GM13977 (cell line): ENCODE measurements at regions not wholly inside any gene's neighbourhood (a gene's known extent, or its start where the extent isn't known, plus 50 kb on each side); places are given as distances from the start of the nearest gene placed in this dataset.

ENCODE experiments used
- DNase-seq: peaks from one replicate; pipeline ENCODE4 v3.0.0; 2012; ENCODE audit warnings: low spot score
- in situ Hi-C: fragments of 300-500 bp; cut with MboI; formaldehyde crosslinking; loops from one replicate; pipeline ENCODE4 v1.12.0; 2022; ENCODE audit warnings: low sequenced_read_pairs, low pct_unique_long_range_greater_than_20kb, mixed read lengths, inconsistent platforms; ENCODE audit not compliant: unreplicated experiment
- TF ChIP-seq, protein P1 (sequence below): IDR thresholded peaks from 2 replicates; pipeline ENCODE4 v1.5.1; 2012; ENCODE audit warnings: mild to moderate bottlenecking, control low read depth; ENCODE audit not compliant: insufficient read depth; ENCODE audit errors: extremely low read depth, missing control alignments

DNA sequence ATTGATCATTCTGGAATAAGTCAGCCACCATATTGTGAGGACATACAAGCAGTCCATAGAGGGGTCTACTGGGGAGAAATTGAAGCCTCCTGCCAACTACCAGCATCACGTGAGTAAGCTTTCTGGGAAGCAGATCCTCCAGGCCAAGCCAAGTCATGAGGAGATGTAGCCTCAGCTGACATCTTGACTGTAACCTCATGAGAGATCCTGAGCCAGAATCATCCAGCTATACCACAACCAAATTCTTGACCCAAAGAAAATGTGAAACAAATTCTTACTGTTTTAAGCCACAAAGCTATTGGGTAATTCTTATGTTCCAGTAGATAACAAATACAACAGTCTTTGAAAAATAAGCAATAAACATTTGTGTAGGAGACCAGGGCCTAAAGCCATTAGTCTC lies 479.4 kb upstream of the DCN start:
- TF ChIP-seq, protein P1, sequence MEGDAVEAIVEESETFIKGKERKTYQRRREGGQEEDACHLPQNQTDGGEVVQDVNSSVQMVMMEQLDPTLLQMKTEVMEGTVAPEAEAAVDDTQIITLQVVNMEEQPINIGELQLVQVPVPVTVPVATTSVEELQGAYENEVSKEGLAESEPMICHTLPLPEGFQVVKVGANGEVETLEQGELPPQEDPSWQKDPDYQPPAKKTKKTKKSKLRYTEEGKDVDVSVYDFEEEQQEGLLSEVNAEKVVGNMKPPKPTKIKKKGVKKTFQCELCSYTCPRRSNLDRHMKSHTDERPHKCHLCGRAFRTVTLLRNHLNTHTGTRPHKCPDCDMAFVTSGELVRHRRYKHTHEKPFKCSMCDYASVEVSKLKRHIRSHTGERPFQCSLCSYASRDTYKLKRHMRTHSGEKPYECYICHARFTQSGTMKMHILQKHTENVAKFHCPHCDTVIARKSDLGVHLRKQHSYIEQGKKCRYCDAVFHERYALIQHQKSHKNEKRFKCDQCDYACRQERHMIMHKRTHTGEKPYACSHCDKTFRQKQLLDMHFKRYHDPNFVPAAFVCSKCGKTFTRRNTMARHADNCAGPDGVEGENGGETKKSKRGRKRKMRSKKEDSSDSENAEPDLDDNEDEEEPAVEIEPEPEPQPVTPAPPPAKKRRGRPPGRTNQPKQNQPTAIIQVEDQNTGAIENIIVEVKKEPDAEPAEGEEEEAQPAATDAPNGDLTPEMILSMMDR = no peak
- in situ Hi-C loops = no loop called here
- no peak for DNase-seq

DNA sequence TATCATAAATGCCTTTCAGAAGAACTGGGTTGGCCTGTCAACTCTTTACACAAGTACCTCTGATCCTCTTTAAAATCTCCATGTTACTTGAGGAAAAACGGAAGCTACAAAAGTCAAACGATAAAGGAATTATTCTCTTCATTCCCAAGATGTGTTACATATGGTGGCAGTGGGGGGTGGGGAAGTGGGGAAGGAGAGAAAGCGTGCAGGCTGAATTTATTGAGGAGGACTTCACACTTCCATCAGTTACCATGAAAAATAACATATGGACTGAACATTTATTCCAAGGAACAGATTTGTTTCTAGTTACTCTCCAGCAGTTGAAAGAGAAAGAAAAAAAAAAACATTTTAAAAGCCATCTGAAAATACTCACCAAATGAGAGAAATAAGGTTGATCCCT lies 474.4 kb upstream of the DCN start:
- TF ChIP-seq, protein P1 = no peak
- in situ Hi-C loops = no loop called here
- DNase-seq = no peak

DNA sequence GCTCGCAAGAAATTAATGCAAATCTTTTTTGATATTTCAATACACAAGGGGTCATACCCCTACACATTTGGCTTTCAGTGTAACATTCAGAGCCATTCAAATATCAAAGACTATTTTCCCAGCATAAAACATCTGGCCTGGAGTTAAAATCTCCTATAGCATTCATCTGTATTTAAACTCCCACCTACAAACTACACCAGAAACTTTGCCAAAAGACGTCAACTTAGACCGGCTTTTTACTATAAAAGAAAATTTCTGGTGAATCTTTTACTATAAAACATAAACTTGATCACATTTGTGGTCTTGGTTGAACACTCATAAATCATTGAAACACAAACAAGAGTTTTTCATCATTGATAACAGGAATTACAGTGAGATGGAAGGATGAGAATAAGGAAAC lies 473.3 kb upstream of the DCN start:
- in situ Hi-C loops = no loop called here
- TF ChIP-seq, protein P1 = no peak
- DNase-seq = no peak

DNA sequence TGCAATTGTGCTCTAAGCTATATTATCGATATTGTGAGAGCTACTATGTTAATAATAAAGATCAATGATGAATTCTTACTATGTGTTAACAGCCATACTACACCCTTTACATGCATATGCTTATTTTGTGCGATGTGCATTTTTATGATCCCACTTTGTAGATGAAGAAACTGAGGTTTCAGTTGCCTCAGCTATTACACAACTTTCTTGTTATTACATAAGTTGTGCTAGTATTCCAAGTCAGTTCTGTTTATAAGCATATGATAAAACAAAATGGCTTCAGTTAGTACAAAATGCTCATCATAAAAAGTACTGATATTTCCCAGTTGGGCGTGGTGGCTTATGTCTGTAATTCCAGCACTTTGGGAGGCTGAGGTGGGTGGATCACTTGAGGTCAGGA lies 471.5 kb upstream of the DCN start:
- DNase-seq = no peak
- TF ChIP-seq, protein P1 = no peak
- in situ Hi-C loops = no loop called here

DNA sequence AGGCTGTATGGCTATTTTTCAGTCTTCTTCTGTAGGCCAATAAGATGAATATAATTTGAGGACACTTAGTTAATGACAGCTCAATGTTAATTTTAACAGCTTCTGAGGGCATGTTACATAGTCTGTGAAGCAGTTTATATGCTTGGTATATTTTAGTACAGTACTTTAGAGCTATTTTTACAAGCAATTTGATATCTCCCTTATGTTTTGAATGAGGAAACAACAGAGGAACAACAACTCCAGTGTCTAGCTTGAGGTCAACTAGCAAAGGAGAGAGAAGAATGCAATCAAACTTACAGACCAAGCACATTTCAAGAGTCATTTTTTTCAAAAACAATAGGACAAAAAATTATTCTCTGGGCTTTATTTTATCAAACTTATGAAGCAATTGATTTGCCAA lies 469.1 kb upstream of the DCN start:
- DNase-seq = no peak
- TF ChIP-seq, protein P1 = no peak
- in situ Hi-C loops = no loop called here

DNA sequence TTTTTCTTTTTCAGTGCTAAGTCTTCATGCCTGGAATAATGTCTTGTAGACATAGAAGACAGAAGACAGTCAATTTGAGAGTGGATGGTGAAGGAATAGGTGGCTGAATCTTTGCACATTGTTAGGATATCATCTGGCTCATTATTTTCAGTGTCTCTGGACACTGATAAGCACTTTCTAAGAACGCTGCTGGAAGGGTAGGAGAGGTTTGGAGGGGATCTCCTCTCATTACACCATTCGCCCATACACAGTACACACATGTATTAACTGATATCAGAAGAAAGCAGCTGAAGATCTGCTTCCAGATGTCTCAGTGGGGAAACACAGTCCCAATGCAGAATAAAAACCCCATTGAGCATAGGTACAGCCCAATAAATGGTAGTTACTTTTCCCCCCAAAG lies 461.1 kb upstream of the DCN start:
- in situ Hi-C loops = no loop called here
- TF ChIP-seq, protein P1 = no peak
- no peak for DNase-seq

DNA sequence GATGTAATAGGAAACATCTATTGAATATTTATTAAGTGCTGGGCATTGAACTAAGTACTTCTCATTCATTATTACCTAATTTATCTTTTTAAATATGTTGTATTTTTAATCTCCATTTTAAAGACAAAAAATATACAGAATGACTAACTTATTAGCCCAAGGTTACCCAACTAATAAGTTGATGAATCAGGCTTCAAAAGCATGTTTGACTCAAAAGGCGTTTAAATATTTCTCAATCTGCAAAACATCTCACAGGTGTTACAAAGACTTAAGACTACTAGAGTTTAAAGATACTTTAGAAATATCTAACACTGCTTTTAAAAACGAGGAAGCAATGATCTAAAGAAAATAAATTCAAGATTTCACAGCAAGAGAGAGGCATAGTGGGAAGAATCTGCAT lies 457.4 kb upstream of the DCN start:
- TF ChIP-seq, protein P1 = no peak
- DNase-seq = no peak
- in situ Hi-C loops = no loop called here
